Trophoblast cell (in vitro differentiated cells and primary cell): ENCODE measurements at regions not wholly inside any gene's neighbourhood (a gene's known extent, or its start where the extent isn't known, plus 50 kb on each side); places are given as distances from the start of the nearest gene placed in this dataset.

Source experiments
- DNase-seq, 2 donors: peaks; one replicate each; pipeline ENCODE4 v3.0.0-alpha.2; 2016
- H2AFZ ChIP-seq: 2 replicates; pipeline ENCODE4 v1.6.1; 2013; ENCODE audit warnings: low read length, moderate library complexity, mild to moderate bottlenecking; ENCODE audit not compliant: insufficient read depth, poor library complexity
- H2AK5ac ChIP-seq: 2 replicates; pipeline ENCODE4 v1.6.1; 2013; ENCODE audit warnings: mild to moderate bottlenecking, low read length
- H2BK120ac ChIP-seq: 2 replicates; pipeline ENCODE4 v1.6.1; 2013; ENCODE audit warnings: low read length, mild to moderate bottlenecking, moderate library complexity; ENCODE audit not compliant: insufficient read depth, poor library complexity
- H2BK12ac ChIP-seq: 2 replicates; pipeline ENCODE4 v1.6.1; 2013; ENCODE audit warnings: mild to moderate bottlenecking, low read length, moderate library complexity
- H2BK5ac ChIP-seq: 2 replicates; pipeline ENCODE4 v1.6.1; 2013; ENCODE audit warnings: low read length, low read depth, moderate library complexity, mild to moderate bottlenecking; ENCODE audit not compliant: poor library complexity
- H3K14ac ChIP-seq: 2 replicates; pipeline ENCODE4 v1.6.1; 2013; ENCODE audit warnings: mild to moderate bottlenecking, low read length
- H3K18ac ChIP-seq: 2 replicates; pipeline ENCODE4 v1.6.1; 2013; ENCODE audit warnings: mild to moderate bottlenecking, low read length
- H3K23ac ChIP-seq: 2 replicates; pipeline ENCODE4 v1.6.1; 2013; ENCODE audit warnings: low read length
- H3K27ac ChIP-seq: 2 replicates; pipeline ENCODE4 v1.5.1; 2013; ENCODE audit warnings: low read depth, mild to moderate bottlenecking, inconsistent platforms, low read length, moderate library complexity
- H3K27me3 ChIP-seq: 2 replicates; pipeline ENCODE4 v1.6.1; 2013; ENCODE audit warnings: inconsistent platforms, mild to moderate bottlenecking, low read length, moderate library complexity; ENCODE audit not compliant: insufficient read depth
- H3K36me3 ChIP-seq, 2 experiments: 1 replicate in 1 of 2; 2 replicates in 1 of 2; pipeline ENCODE4 v1.6.1; 2013; ENCODE audit warnings: low read length in 2 of 2, mild to moderate bottlenecking in 2 of 2, moderate library complexity in 1 of 2; ENCODE audit not compliant: insufficient read depth in 2 of 2, control insufficient read depth in 1 of 2
- H3K4ac ChIP-seq: 2 replicates; pipeline ENCODE4 v1.6.1; 2013; ENCODE audit warnings: low read depth, mild to moderate bottlenecking, low read length, moderate library complexity
- H3K4me1 ChIP-seq, 2 experiments: 1 replicate in 1 of 2; 2 replicates in 1 of 2; pipeline ENCODE4 v1.6.1; 2013; ENCODE audit warnings: low read length in 2 of 2, mild to moderate bottlenecking in 2 of 2, moderate library complexity in 1 of 2; ENCODE audit not compliant: insufficient read depth in 2 of 2, control insufficient read depth in 1 of 2
- H3K4me2 ChIP-seq: 2 replicates; pipeline ENCODE4 v1.6.1; 2013; ENCODE audit warnings: inconsistent platforms, mild to moderate bottlenecking, low read length, moderate library complexity
- H3K4me3 ChIP-seq: 2 replicates; pipeline ENCODE4 v1.5.1; 2013; ENCODE audit warnings: mild to moderate bottlenecking, low read depth, low read length, inconsistent platforms
- H3K79me1 ChIP-seq: one replicate; pipeline ENCODE4 v1.6.1; 2013; ENCODE audit warnings: low read length
- H3K79me2 ChIP-seq: 2 replicates; pipeline ENCODE4 v1.6.1; 2013; ENCODE audit warnings: low read length, mild to moderate bottlenecking; ENCODE audit not compliant: control insufficient read depth, insufficient read depth, poor library complexity
- H3K9ac ChIP-seq: 2 replicates; pipeline ENCODE4 v1.6.1; 2013; ENCODE audit warnings: mild to moderate bottlenecking, low read length
- H3K9me3 ChIP-seq: 2 replicates; pipeline ENCODE4 v1.6.1; 2013; ENCODE audit warnings: low read depth, mild to moderate bottlenecking, control low read depth, inconsistent platforms, low read length; ENCODE audit not compliant: insufficient read depth
- H4K12ac ChIP-seq: 2 replicates; pipeline ENCODE4 v1.6.1; 2013; ENCODE audit warnings: low read depth, mild to moderate bottlenecking, low read length, moderate library complexity
- H4K8ac ChIP-seq: 2 replicates; pipeline ENCODE4 v1.6.1; 2013; ENCODE audit warnings: low read depth, mild to moderate bottlenecking, low read length, moderate library complexity
- H4K91ac ChIP-seq: one replicate; pipeline ENCODE4 v1.6.1; 2013; ENCODE audit warnings: low read depth, mild to moderate bottlenecking, low read length, moderate library complexity
- WGBS: extraction: QIAGEN DNeasy Blood & Tissue Kit; methylation state at CpG from one replicate; pipeline ENCODE4 v1.1.7; 2013; ENCODE audit warnings: missing lambda C conversion rate; ENCODE audit not compliant: insufficient read length, insufficient coverage; ENCODE audit errors: extremely low coverage; 5-methylcytosine and 5-hydroxymethylcytosine counted together

GRCh38 chr4:104940927-104941326 is 205.7 kb upstream of the TET2 start:
- H2BK5ac ChIP-seq, result no peak overlapping the region
- H3K14ac ChIP-seq, result no peak overlapping the region
- no peak overlapping the region for H3K4me3 ChIP-seq
- no peak overlapping the region for H3K23ac ChIP-seq
- DNase-seq, result no peak
- H4K12ac ChIP-seq, result no peak overlapping the region
- no peak overlapping the region for H3K4me2 ChIP-seq
- H3K9ac ChIP-seq, result no peak overlapping the region
- no peaks in the 10 kb centered on the region for H3K79me1 ChIP-seq
- H3K79me2 ChIP-seq, result no peaks in the 10 kb centered on the region
- WGBS, result no CpG with 5 or more reads among the region's 2 CpGs
- no peak overlapping the region for H2BK12ac ChIP-seq
- no peak overlapping the region for H4K8ac ChIP-seq
- H3K4me1 ChIP-seq, result no peaks in the 10 kb centered on the region
- no peak overlapping the region for H3K4ac ChIP-seq
- H3K9me3 ChIP-seq, result no peaks in the 10 kb centered on the region
- no peaks in the 10 kb centered on the region for H3K27me3 ChIP-seq
- H3K36me3 ChIP-seq, result no peaks in the 10 kb centered on the region
- H4K91ac ChIP-seq, result no peak overlapping the region
- H2BK120ac ChIP-seq, result no peak overlapping the region
- no peak overlapping the region for H2AFZ ChIP-seq
- H2AK5ac ChIP-seq, result no peak overlapping the region
- H3K27ac ChIP-seq, result no peak overlapping the region
- H3K18ac ChIP-seq, result no peak overlapping the region

- Histone ChIP-seq H2BK12ac (no peak overlapping the region), H3K14ac (no peak overlapping the region), H4K8ac (no peak overlapping the region), H3K27ac (no peak overlapping the region), H3K9ac (no peak overlapping the region), H3K18ac (no peak overlapping the region), H3K27me3 (no peaks in the 10 kb centered on the region), H3K4me1 (no peaks in the 10 kb centered on the region), H3K79me1 (no peaks in the 10 kb centered on the region), H3K23ac (no peak overlapping the region), H4K12ac (no peak overlapping the region), H3K4ac (no peak overlapping the region), H4K91ac (no peak overlapping the region), H2AK5ac (no peak overlapping the region), H3K36me3 (no peaks in the 10 kb centered on the region), H2BK5ac (no peak overlapping the region), H2BK120ac (no peak overlapping the region), H3K79me2 (no peaks in the 10 kb centered on the region), H2AFZ (no peak overlapping the region), H3K9me3 (no peaks in the 10 kb centered on the region), H3K4me2 (no peak overlapping the region), H3K4me3 (no peak overlapping the region)
- DNase-seq, result no peak
- WGBS, result no CpG with 5 or more reads among the region's 1 CpG
Measured at GRCh38 chr4:104941661-104942062, 205.0 kb upstream of the TET2 start.

- no peak overlapping the region for H3K27ac ChIP-seq
- no peak overlapping the region for H3K14ac ChIP-seq
- no peak overlapping the region for H2AFZ ChIP-seq
- H3K36me3 ChIP-seq, result no peaks in the 10 kb centered on the region
- no peak overlapping the region for H3K9ac ChIP-seq
- no peak overlapping the region for H4K12ac ChIP-seq
- H3K27me3 ChIP-seq, result no peaks in the 10 kb centered on the region
- H2AK5ac ChIP-seq, result no peak overlapping the region
- no peak for DNase-seq
- H4K8ac ChIP-seq, result no peak overlapping the region
- H3K9me3 ChIP-seq, result no peaks in the 10 kb centered on the region
- no peaks in the 10 kb centered on the region for H3K79me2 ChIP-seq
- no peak overlapping the region for H2BK5ac ChIP-seq
- H3K4me3 ChIP-seq, result no peak overlapping the region
- H3K4me2 ChIP-seq, result no peak overlapping the region
- H2BK12ac ChIP-seq, result no peak overlapping the region
- H4K91ac ChIP-seq, result no peak overlapping the region
- no peak overlapping the region for H3K4ac ChIP-seq
- no peaks in the 10 kb centered on the region for H3K4me1 ChIP-seq
- WGBS, result no CpG with 5 or more reads among the region's 6 CpGs
- no peak overlapping the region for H2BK120ac ChIP-seq
- H3K23ac ChIP-seq, result no peak overlapping the region
- no peak overlapping the region for H3K18ac ChIP-seq
- H3K79me1 ChIP-seq, result no peaks in the 10 kb centered on the region
Measured at GRCh38 chr4:104942990-104943743, 203.5 kb upstream of the TET2 start.

- Histone ChIP-seq H3K4me3 (no peak overlapping the region), H3K79me1 (no peaks in the 10 kb centered on the region), H3K9me3 (no peaks in the 10 kb centered on the region), H3K4me2 (no peak overlapping the region), H3K36me3 (no peaks in the 10 kb centered on the region), H2BK120ac (no peak overlapping the region), H3K4ac (no peak overlapping the region), H3K23ac (no peak overlapping the region), H4K12ac (no peak overlapping the region), H2BK5ac (no peak overlapping the region), H3K14ac (no peak overlapping the region), H4K91ac (no peak overlapping the region), H3K27me3 (no peaks in the 10 kb centered on the region), H2AFZ (no peak overlapping the region), H3K27ac (no peak overlapping the region), H4K8ac (no peak overlapping the region), H3K4me1 (no peaks in the 10 kb centered on the region), H2BK12ac (no peak overlapping the region), H3K79me2 (no peaks in the 10 kb centered on the region), H2AK5ac (no peak overlapping the region), H3K9ac (no peak overlapping the region), H3K18ac (no peak overlapping the region)
- DNase-seq, result no peak
Measured at GRCh38 chr4:104944596-104944995, 202.1 kb upstream of the TET2 start.
